Gastrocnemius medialis (tissue), 4 donors: ENCODE measurements at regions not wholly inside any gene's neighbourhood (a gene's known extent, or its start where the extent isn't known, plus 50 kb on each side); places are given as distances from the start of the nearest gene placed in this dataset.

Experiments
- CTCF ChIP-seq, 5 experiments: fragments of 450-650 bp in 3 of 5; fragments of 200-600 bp in 2 of 5; sonication (generic) in 2 of 5; IDR thresholded peaks in 4 of 5; conservative IDR thresholded peaks in 1 of 5; 1 replicate in 4 of 5; 2 replicates in 1 of 5; pipeline ENCODE4 v1.5.1; 2016 to 2019; ENCODE audit warnings: antibody characterized with exemption in 5 of 5, mild to moderate bottlenecking in 3 of 5, moderate library complexity in 3 of 5
- POLR2A ChIP-seq, 2 donors: fragments of 450-650 bp; IDR thresholded peaks; one replicate each; pipeline ENCODE4 v1.6.1; 2017; ENCODE audit warnings: antibody characterized with exemption in 2 of 2, mild to moderate bottlenecking in 2 of 2, moderate library complexity in 2 of 2

GRCh38 chr11:44498089-44498871 is 67.2 kb upstream of the CD82 start:
- no peak for TF ChIP-seq CTCF (IDR thresholded peaks at IDR 0.05 in 4 of 5, conservative IDR thresholded peaks at IDR 0.05 in 1 of 5)
- no peak for TF ChIP-seq POLR2A (IDR thresholded peaks at IDR 0.05)
